NT2/D1 (cell line): ENCODE measurements at regions not wholly inside any gene's neighbourhood (a gene's known extent, or its start where the extent isn't known, plus 50 kb on each side); places are given as distances from the start of the nearest gene placed in this dataset.

Source experiments
- SUZ12 ChIP-seq: IDR thresholded peaks from 2 replicates; pipeline ENCODE4 v1.6.1; 2011; ENCODE audit not compliant: insufficient read length, insufficient read depth; ENCODE audit errors: extremely low read depth
- YY1 ChIP-seq: IDR thresholded peaks from 2 replicates; pipeline ENCODE4 v1.6.1; 2011; ENCODE audit not compliant: insufficient read length, insufficient read depth
- ZNF274 ChIP-seq: IDR thresholded peaks from 2 replicates; pipeline ENCODE4 v1.6.1; 2011; ENCODE audit warnings: mild to moderate bottlenecking, low read depth, low read length

- TF ChIP-seq YY1 = no peak
- TF ChIP-seq SUZ12 = no peak
- no peak for TF ChIP-seq ZNF274
Observed at GRCh38 chr10:3495281-3495680, 289.7 kb downstream of the KLF6 start.
